GM12865 (cell line): ENCODE measurements at regions not wholly inside any gene's neighbourhood (a gene's known extent, or its start where the extent isn't known, plus 50 kb on each side); places are given as distances from the start of the nearest gene placed in this dataset.

Source experiments
- DNase-seq: peaks from one replicate; pipeline ENCODE4 v3.0.0; 2010; ENCODE audit warnings: low read depth
- H3K4me3 ChIP-seq: 2 replicates; pipeline ENCODE4 v1.5.1; 2011; ENCODE audit warnings: mild to moderate bottlenecking, low read depth, low read length, control low read depth
- CTCF ChIP-seq: IDR thresholded peaks from 2 replicates; pipeline ENCODE4 v1.5.1; 2011; ENCODE audit warnings: low read length, control low read depth, low read depth, inconsistent platforms; ENCODE audit not compliant: insufficient read depth; ENCODE audit errors: missing control alignments

GRCh38 chrX:23559975-23560374 lies 107.3 kb upstream of the PRDX4 start:
- no peak for TF ChIP-seq CTCF
- no peak for DNase-seq
- no peak overlapping the region for H3K4me3 ChIP-seq

- no peak overlapping the region for H3K4me3 ChIP-seq
- DNase-seq = no peak
- no peak for TF ChIP-seq CTCF
These were observed 96.5 kb upstream of the PRDX4 start for GRCh38 chrX:23570674-23571343.

- no peak overlapping the region for H3K4me3 ChIP-seq
- no peak for TF ChIP-seq CTCF
- no peak for DNase-seq
These were observed 92.0 kb upstream of the PRDX4 start for GRCh38 chrX:23575281-23575680.

GRCh38 chrX:23578079-23578478 lies 89.2 kb upstream of the PRDX4 start:
- TF ChIP-seq CTCF = no peak
- H3K4me3 ChIP-seq = no peak overlapping the region
- no peak for DNase-seq

GRCh38 chrX:23589496-23589895 lies 77.8 kb upstream of the PRDX4 start:
- H3K4me3 ChIP-seq = no peak overlapping the region
- no peak for TF ChIP-seq CTCF

GRCh38 chrX:23592741-23593140 lies 74.6 kb upstream of the PRDX4 start:
- TF ChIP-seq CTCF = no peak
- DNase-seq = no peak
- no peak overlapping the region for H3K4me3 ChIP-seq

More at GRCh38 chrX:23589496-23589895, 77.8 kb upstream of the PRDX4 start:
- DNase-seq = no peak

GRCh38 chrX:23598575-23598974 lies 68.7 kb upstream of the PRDX4 start:
- H3K4me3 ChIP-seq = no peak overlapping the region
- no peak for TF ChIP-seq CTCF
- no peak for DNase-seq
